RCC 7860 (cell line): ENCODE measurements at regions not wholly inside any gene's neighbourhood (a gene's known extent, or its start where the extent isn't known, plus 50 kb on each side); places are given as distances from the start of the nearest gene placed in this dataset.
"Not testable (repeated sequence)": the region's sequence is repeated elsewhere in the genome, so short reads cannot be mapped to it uniquely, and the experiment has no call there.

Experiments used
- DNase-seq: peaks from one replicate; pipeline ENCODE4 v3.0.0-alpha.2; 2015; ENCODE audit warnings: low spot score
- FAIRE-seq: peaks from 2 replicates; lab custom pipeline; 2012; peaks lifted over from hg19 to GRCh38; lab: Jason Lieb, UNC

DNA sequence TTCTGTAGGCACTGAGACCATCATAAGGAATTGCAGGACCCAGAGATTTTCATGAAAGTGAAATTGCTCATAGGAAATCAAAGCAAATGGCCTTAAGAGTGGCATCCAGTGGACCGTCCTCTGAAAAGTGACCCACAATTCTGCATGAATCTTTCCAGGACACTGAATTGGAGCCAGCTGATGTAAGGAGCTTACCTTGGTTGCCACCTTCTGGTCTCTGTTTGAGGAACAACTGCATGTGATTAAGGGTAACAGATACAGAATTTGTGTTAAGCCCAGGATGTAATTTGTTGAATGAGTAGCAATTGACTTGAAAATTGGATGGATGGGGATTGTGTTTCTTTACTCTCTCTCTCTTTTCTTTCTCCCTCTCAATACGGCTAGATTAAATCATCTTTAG is 49.9 kb upstream of the GAS1 start:
- DNase-seq, result no peak

DNA sequence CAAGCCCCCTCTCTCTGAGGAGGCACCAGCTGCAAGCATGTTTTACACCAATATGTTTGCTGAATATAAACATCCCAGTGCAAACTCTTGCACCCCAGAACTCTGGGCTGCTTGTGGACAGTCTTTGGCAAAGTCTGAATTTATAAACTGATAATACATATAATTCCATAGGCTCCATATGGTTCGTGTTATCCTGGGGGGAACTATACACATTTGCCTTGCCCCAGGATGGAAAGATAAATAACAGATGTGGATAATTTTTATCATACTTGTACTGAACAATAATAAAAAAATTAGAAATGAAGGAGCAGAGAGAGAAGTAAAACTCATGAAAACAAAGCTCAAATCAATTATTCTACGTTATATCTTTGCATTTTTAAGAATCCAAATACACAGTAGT is 50.6 kb upstream of the GAS1 start:
- DNase-seq (no peak), FAIRE-seq (no peak)

More for the DNA sequence above, 49.9 kb upstream of the GAS1 start:
- no peak for FAIRE-seq

DNA sequence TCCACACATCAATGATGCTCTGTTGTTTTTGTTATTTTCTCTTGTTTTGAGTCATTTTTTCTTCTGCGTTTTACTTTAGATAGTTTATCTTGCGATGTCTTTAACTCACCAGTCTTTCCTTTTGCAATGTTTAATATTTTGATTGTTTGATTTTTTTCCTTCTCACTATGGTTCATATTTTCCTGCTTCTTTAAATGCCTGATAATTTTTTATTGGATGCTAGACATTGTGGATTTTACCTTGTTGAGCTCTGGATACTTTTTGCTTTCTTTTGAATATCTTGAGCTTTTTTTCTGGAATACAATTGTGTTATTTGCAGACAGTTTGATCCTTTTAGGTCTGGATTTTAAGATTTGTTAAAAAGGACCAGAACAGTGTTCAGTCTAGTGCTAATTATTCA is 55.2 kb upstream of the GAS1 start:
- FAIRE-seq, result no peak

DNA sequence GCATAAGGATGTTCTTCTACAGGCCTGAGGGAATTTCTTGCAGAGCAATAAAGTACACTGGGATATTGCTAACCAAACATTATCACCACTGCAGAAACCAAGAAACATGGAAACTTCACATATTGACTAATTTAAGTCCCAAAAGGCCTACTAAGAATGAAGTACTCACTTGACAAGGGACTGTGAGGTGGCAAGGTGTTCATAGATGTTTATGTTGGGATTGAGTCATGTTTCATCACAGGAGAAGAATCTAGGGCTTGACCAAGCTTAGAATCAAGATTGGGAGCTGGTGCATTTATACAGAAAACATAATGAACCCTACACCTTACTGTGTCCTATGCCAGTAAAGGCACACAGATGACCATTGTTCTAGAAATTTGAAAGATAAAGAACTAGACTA is 56.7 kb upstream of the GAS1 start:
- no peak for FAIRE-seq
- no peak for DNase-seq

More for the DNA sequence above, 55.2 kb upstream of the GAS1 start:
- DNase-seq, result no peak

DNA sequence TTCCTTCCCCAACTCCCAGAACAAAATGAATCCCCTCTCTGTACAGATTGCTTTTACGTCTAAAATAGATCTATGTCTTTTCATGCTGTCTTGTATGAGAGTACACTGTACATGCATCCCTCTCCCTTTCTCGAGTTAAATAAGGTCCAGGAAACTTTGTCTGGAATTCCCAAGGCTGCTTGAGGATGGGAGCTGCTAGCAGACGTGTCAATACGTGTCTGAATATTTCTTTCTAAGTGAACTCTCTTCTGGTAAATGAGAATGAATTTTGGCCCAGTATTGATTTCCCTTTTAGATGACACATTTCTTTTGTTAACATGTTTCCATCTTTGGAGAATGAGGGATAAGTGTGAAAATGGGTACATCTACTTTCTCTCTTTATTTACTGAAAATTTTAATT is 59.6 kb upstream of the GAS1 start:
- no peak for FAIRE-seq
- DNase-seq, result no peak

DNA sequence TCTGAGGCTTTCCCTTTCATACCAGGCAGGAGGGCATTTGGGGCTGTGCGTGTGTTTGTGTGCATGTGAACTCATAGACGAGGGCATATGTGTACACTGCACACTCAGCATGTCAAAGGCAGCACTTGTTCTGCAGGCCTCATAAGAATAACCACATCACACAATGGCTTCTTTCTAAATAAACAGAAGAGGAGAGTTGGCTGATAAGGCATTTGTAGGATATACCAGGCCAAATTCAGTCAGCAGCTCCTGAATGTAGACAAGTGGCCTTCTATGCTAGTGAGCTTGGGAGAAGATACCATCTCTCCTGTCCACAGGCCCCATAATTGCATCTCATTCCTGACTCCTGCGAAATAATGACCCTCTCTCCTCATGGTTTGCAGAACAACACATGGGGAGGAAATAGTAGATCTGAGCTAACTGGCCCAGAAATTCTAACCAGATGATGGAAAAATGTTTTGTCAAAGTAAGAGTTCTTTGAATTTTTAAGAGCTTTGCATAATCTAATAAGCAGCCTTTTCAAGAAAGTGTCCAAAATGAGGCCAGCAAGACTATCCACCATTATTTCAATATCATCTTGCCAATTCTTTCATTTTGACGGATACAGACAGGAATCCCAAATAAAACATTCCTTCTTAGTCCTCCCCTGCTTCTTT is 60.5 kb upstream of the GAS1 start:
- no peak for FAIRE-seq
- DNase-seq, result no peak

DNA sequence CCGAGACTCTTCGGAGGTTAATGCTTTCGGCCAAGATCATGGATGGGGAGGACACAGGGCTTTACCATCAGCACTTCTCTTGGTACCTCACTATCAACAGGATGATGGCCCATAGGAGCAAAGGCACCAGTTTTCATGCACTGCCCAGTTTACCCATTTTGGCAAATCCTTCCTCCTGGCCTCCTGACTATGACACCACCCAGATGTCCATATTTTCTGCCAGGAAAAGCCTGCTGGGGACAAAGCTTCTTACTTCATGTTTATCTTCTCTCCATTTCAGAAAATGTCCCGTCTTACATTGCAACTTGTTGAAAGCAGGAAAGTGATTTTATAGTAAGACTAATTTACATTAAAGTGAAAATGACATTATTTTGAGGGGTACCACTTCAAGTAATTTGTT is 61.4 kb upstream of the GAS1 start:
- no peak for FAIRE-seq

DNA sequence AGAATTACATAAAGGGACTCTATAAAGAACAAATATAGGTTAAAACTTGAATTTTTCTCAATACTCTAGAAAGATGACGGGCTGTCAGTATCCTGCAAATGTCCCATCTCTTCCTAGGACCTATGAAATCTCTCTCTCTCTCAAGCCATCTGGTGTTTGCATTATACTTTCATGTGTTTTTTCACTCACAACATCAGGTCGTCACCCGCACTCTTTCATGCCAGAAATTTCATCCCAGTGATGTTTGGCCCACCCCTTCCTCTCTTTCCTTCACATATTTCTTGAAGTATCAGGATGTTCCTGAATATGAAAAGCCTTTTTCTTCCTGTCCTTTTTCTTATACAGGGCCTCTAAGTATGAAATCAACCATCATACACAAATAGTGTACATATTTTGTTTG is 63.3 kb upstream of the GAS1 start:
- FAIRE-seq (no peak), DNase-seq (no peak)

More for the DNA sequence above, 61.4 kb upstream of the GAS1 start:
- no peak for DNase-seq

DNA sequence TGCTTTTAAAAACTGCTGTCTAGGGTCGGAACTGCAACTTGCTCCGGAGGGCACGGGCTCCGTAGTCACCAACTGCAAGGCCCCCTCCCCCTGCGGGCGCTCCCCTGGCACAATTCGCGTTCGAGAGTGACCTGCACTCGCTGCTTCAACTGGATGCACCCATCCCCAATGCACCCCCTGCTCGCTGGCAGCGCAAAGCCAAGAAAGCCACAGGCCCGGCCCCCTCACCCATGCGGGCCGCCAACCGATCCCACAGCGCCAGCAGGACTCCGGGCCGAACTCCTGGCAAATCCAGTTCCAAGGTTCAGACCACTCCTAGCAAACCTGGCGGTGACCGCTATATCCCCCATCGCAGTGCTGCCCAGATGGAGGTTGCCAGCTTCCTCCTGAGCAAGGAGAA is 64.2 kb upstream of the GAS1 start:
- FAIRE-seq (no peak), DNase-seq (no peak)

DNA sequence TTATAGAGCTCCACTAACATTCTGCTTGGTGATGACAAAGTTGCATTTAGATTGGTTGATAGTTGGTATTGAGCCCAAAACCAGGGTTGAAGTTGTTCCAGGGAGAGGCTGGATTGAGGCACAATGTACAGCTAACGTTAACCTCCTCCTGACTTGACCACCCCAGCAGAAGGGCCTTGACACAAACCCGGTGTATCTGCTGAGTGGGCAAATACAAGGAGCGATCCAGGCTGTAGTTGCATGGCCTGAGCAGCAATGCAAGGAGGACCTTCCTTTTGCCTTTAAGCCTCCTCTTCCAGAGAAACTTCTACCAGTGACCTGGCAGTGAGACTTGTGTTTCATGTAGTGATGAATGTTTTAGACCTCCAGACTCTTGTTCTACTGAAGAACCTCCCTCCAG is 66.2 kb upstream of the GAS1 start:
- DNase-seq (no peak), FAIRE-seq (no peak)

DNA sequence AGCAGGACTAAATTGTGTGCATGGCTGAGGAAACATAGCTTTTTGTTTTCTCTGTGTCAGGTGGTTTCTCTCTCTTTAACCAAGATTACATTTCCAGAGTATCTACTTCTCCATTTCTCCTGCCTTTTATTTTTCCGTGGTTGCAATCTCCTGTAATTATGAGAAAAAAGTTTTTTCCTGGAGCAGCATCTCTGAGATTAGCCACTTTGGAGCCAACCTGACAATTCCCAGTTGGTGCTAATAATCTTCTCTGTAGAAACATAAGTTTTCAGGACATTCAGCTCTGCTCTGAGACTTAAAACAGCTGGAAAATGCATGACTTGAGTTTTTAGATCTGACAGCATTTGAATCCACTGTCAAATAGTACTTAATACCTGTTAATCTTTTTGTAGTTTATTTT is 67.1 kb upstream of the GAS1 start:
- FAIRE-seq (no peak), DNase-seq (no peak)

DNA sequence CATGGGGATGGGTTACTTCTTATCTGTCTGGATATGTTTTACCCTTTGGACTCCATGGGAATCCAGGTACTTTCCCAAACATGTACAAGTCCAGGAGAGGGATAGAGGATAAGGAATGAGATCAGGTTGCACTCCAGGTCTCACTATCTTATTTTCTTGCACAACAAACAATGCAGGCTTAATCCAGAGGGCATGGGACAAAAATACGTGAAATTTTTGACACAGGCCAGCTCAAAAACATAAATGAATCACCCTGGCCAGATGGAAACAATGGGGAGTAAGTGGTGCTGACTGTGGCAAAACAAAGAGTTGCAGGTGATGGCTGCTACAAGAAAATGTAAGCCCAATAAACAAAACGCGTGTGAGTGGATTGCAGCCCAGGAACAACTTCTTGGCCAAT is 69.4 kb upstream of the GAS1 start:
- FAIRE-seq (no peak), DNase-seq (no peak)

DNA sequence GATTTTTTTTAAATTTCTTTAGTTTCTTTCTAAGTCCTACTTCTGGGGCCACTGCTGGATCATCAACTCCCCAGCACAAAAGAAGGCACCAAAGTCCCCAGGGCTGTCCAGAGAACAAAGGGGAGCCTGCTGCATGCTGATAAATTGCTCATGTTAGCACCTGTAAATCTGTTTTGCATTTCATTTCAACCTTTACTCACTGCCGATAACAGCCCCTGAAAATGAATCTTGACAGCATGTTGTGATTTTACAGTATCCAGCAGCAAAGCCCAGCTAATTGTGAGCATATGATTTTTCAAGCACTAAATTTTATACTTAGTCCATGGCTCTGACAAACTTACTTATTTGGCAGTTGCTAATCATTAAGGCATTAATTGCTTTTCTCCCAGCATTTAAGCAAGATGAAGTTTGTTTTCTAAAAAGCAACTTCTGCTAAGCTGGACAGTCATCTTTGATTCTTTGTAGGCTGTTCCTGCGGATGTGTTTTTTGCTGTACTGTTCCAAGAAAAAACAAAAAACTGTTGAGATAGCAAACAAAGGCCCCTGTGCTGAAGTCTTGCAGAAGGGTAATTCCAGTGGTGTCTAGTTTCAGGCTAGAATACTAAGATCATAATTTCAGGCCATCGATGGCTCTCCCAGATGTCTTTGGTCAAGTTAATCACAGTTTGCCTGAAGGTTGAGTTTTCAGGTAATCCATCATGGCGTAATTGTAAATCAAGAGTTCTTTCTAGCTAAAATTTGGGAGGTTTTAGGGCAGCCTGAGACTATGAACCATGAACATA is 73.1 kb upstream of the GAS1 start:
- DNase-seq, result no peak
- FAIRE-seq, result no peak

DNA sequence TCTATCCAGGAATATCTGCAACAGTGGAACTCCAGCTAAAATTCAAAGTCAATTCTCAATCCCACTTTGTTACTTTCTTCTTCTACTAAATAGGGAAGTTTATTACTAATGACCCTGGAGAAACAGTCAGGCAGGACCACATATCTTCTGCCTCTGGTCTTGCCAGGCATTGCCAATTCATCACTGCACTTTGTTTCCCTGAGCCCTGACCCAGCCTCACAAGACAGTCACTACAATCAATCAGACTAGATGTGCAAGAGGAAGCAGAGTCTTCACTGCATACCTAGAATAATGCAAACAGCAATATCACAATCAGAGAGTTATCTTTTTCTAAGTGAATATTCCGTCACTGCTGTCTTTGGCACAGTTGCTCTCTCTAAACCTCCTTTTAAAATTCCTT is 74.9 kb upstream of the GAS1 start:
- FAIRE-seq, result no peak
- no peak for DNase-seq

DNA sequence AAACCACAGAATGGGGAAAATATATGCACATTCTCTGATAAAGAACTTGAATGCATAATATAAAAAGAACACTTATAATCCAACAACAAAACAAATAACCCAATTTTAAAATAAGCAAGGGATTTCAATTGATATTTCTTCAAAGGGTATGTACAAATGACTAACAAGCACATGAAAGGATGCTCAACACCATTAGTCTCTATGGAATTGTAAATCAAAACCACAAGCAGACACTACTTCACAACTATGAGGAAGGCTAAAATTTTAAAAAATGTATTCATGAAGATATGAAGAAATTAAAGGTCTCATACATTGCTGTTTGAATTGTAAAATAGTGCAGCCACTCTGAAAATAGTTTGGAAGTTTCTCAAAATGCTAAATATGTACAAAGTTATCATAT is 78.9 kb upstream of the GAS1 start:
- DNase-seq, result no peak
- FAIRE-seq, result no peak

DNA sequence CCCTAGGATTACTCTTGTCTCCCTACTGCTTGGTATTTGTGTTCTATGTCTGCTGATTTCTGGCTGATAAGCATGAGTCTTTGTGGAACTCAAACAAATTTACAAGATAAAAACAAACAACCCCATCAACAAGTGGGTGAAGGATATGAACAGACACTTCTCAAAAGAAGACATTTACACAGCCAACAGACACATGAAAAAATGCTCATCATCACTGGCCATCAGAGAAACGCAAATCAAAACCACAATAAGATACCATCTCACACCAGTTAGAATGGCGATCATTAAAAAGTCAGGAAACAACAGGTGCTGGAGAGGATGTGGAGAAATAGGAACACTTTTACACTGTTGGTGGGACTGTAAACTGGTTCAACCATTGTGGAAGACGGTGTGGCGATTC is 81.5 kb upstream of the GAS1 start:
- not testable (repeated sequence) for FAIRE-seq

DNA sequence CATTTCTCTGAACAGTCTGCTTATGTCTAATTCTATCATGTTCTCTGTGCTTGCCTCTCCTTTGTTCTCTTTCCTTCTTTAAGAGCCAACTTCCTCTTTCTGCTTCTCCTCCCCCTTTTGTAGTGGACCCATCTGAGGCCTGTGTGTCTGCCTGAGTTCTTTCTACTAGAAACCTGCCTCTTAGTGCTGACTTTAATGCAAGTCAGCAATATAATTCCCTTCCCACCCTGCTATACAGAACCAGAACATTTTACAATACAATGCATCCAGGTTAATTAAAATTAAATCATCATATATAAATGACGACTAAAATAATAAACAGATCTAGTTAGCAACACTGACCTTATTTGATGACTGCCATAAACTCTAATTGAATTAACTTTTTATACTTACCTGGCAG is 82.6 kb upstream of the GAS1 start:
- no peak for DNase-seq
- FAIRE-seq, result no peak

More for the DNA sequence above, 81.5 kb upstream of the GAS1 start:
- DNase-seq, result not testable (repeated sequence)

DNA sequence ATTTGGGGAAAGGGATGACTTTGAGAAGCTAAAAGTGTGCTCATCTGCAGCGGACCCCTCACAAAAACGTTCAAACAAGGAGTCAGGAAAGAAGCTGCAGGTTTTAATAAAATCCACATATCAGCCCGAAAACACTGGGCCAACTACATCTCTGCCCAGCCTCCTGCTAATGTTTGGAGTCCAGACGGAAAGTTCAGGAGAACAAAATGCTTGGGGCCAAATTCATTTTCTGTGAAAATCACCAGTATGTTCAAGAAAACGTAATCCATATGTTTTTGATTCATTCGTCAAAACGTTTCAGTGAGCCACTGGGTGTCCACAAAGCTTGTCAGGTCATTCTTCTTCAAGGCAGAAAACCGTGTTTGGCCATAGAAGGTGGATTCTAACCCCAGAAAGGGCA is 87.5 kb upstream of the GAS1 start:
- no peak for DNase-seq
- FAIRE-seq, result no peak

DNA sequence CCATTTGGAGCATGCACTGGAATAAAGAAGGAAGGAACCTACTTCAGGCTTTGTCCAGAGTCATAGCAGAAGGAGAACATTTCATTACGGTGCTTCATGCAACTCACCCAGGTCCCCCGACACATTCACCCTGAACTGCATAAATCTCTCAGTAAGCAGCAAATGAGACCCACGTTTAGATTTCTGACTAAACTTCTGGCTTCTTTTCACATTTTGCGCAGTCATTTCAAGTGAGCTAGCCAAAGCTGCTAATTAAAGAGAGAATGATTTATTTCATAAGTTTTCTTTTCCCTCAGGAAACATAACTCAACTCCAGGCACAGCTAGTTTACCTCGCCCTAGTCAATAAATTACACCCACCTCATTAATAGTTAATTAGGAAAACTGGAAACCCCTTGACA is 88.6 kb upstream of the GAS1 start:
- DNase-seq (no peak), FAIRE-seq (no peak)

DNA sequence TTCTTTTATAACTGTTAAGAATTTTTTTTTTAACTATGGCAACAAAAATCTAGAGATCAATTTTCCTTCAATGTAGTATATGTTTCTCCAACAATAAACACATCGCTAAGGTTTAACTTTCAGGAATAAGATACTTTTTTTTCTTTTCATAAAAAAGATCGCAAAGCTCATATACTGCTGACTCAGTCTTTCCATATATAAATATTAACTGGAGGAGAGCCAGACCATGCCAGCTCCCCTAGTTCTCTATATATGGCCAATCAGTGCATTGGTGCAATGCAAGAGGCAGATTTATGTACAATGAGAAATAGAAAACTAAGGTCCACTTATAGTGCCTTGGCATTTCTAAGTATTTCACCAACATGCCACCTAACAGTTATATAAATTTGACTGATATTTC is 89.2 kb upstream of the GAS1 start:
- DNase-seq (no peak), FAIRE-seq (no peak)

DNA sequence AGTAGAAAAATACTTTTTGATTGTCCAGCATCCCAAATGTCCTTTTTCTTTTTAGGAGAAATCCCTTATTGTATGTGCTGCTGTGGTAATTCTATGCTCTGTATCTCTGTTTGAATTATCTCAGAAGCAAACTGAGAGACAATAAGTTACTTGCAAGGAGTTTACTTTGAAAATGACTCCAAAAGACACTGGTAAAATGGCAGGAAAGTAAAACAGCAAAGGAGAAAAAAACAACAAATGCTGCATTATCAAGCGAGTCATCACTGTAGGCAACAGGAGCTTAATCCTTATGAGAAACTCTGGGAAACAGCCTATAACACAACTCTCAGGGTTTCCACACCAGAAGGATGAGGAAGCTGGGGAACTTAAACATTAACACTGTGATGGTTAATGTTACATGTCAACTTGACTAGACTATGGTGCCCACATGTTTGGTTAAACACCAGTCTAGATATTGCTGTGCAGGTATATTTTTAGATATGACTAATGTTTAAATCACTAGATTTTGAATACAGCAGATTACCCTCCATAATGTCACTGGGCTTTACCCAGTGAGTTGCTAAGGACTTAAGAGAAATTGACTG is 92.6 kb upstream of the GAS1 start:
- no peak for FAIRE-seq
- no peak for DNase-seq

DNA sequence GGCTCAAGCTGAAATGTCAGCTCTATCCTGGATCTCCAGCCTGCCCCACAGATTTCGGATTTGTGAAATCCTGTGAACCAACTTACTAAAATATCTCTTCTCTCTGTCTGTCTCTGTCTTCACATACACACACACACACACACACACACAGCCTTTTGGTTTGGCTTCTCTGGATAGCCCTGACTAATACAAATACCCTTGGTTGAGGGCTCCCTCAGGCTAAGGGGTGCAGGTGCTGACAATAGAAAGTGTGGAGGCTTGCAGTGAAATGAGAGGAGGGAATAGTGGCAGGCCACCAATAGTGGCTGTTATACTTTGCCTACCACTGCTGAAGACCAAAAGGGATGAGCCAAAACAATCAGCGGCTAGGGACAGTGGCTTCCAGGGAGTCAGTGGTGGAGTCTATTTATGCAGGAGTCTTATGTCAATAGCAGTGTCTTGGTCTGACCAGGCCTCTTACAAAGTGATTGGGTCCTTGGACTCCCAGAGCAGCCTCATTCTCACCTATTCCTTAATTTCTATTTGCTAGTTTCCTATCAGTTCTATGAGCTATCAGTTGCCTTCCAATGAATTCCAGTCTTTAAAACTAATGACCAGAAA is 93.2 kb upstream of the GAS1 start:
- FAIRE-seq, result no peak
- DNase-seq, result no peak
